CD8-positive, alpha-beta memory T cell (primary cell): ENCODE measurements at regions not wholly inside any gene's neighbourhood (a gene's known extent, or its start where the extent isn't known, plus 50 kb on each side); places are given as distances from the start of the nearest gene placed in this dataset.
A peak's percentile ranks its signal among the peaks of the same experiment; 100 is the strongest.

Source experiments
- CTCF ChIA-PET: fragments of 350-600 bp; sonication (Branson Sonifier 250); formaldehyde crosslinking; loops from one replicate; lab custom pipeline; 2021; ENCODE audit warnings: antibody characterized with exemption; lab: Charles Lee
- POLR2A ChIA-PET: fragments of 350-600 bp; sonication (Branson Sonifier 250); formaldehyde crosslinking; loops from one replicate; lab custom pipeline; 2021; ENCODE audit warnings: antibody characterized with exemption; lab: Charles Lee
- DNase-seq, 5 donors: peaks; one replicate each; pipeline versions ENCODE4 v3.0.0 to v3.0.0-alpha.2; 2020 to 2022; ENCODE audit warnings: mixed read lengths in 1 of 5
- H3K27ac ChIP-seq: one replicate; pipeline ENCODE4 v1.7.0; 2013; ENCODE audit warnings: low read depth, mild to moderate bottlenecking, low read length, moderate library complexity
- H3K27me3 ChIP-seq: 2 replicates; pipeline ENCODE4 v1.7.0; 2013; ENCODE audit warnings: low read length, mild to moderate bottlenecking; ENCODE audit not compliant: insufficient read depth, poor library complexity, severe bottlenecking
- H3K36me3 ChIP-seq: 2 replicates; pipeline ENCODE4 v1.7.0; 2013; ENCODE audit warnings: mild to moderate bottlenecking, low read length, moderate library complexity; ENCODE audit not compliant: insufficient read depth
- H3K4me1 ChIP-seq: 2 replicates; pipeline ENCODE4 v1.7.0; 2013; ENCODE audit warnings: mild to moderate bottlenecking, low read length, moderate library complexity; ENCODE audit not compliant: insufficient read depth
- H3K4me3 ChIP-seq: 2 replicates; pipeline ENCODE4 v1.7.0; 2013; ENCODE audit warnings: mild to moderate bottlenecking, low read length
- H3K9me3 ChIP-seq: 2 replicates; pipeline ENCODE4 v1.7.0; 2013; ENCODE audit warnings: mild to moderate bottlenecking, low read length
- H3K27ac Mint-ChIP-seq, 8 donors: one replicate each; pipeline ENCODE4 v1.8.0; 2020 to 2021; ENCODE audit warnings: mixed read lengths in 8 of 8, mild to moderate bottlenecking in 6 of 8, inconsistent platforms in 3 of 8, moderate library complexity in 3 of 8
- H3K27me3 Mint-ChIP-seq, 2 donors: one replicate each; pipeline ENCODE4 v1.8.0; 2020 to 2021; ENCODE audit warnings: mixed read lengths in 2 of 2, mild to moderate bottlenecking in 1 of 2, moderate library complexity in 1 of 2
- H3K36me3 Mint-ChIP-seq, 3 donors: one replicate each; pipeline ENCODE4 v1.8.0; 2020 to 2021; ENCODE audit warnings: mixed read lengths in 3 of 3, inconsistent platforms in 1 of 3, mild to moderate bottlenecking in 1 of 3
- H3K4me1 Mint-ChIP-seq, 3 donors: one replicate each; pipeline ENCODE4 v1.8.0; 2020 to 2021; ENCODE audit warnings: mixed read lengths in 3 of 3, inconsistent platforms in 1 of 3, mild to moderate bottlenecking in 1 of 3
- H3K4me3 Mint-ChIP-seq, 7 donors: one replicate each; pipeline ENCODE4 v1.8.0; 2020 to 2021; ENCODE audit warnings: mixed read lengths in 7 of 7, mild to moderate bottlenecking in 6 of 7, moderate library complexity in 4 of 7, inconsistent platforms in 2 of 7
- H3K9me3 Mint-ChIP-seq, 5 donors: one replicate each; pipeline ENCODE4 v1.8.0; 2020 to 2022; ENCODE audit warnings: mixed read lengths in 5 of 5, mild to moderate bottlenecking in 3 of 5, moderate library complexity in 2 of 5, inconsistent platforms in 1 of 5

- DNase-seq, result no peak
- H3K36me3 Mint-ChIP-seq, result no peaks in the 10 kb centered on the region
- Histone ChIP-seq H3K4me3 (no peak overlapping the region), H3K9me3 (no peaks in the 10 kb centered on the region), H3K4me1 (peaks cover 43% of the 10 kb centered on the region), H3K27ac (no peak overlapping the region), H3K36me3 (no peaks in the 10 kb centered on the region), H3K27me3 (no peaks in the 10 kb centered on the region)
- peak overlapping the region in 2 of 7 donors; percentile 13 to 40 for H3K4me3 Mint-ChIP-seq
- no peak overlapping the region for H3K27ac Mint-ChIP-seq
- peaks cover 0 to 3% of the 10 kb centered on the region in 2 donors for H3K27me3 Mint-ChIP-seq
- ChIA-PET CTCF (no interaction called here), POLR2A (no interaction called here)
- no peaks in the 10 kb centered on the region for H3K9me3 Mint-ChIP-seq
- peaks cover 44 to 54% (median 49%) of the 10 kb centered on the region in 3 donors for H3K4me1 Mint-ChIP-seq
Measured at GRCh38 chr3:30356866-30357753, 249.3 kb upstream of the TGFBR2 start.

DNA sequence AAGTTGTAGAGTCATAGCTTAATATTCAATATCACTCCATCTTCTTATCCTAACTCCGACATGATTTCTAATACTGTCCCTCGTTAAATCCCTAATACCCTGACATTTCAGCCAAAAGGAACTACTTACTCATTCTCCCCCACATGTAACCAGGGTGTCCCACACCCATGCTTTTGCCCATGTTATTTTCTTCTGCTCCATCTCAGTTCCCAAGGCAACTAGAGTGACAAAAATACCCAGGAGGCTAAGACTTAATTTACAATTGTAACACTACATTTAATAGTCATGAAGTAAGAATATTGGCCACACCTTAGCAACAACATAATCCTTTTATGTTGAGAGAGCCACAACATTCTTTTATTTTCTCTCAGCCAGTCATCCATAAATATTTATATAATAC lies 248.5 kb upstream of the TGFBR2 start:
- CTCF ChIA-PET, result no interaction called here

DNA sequence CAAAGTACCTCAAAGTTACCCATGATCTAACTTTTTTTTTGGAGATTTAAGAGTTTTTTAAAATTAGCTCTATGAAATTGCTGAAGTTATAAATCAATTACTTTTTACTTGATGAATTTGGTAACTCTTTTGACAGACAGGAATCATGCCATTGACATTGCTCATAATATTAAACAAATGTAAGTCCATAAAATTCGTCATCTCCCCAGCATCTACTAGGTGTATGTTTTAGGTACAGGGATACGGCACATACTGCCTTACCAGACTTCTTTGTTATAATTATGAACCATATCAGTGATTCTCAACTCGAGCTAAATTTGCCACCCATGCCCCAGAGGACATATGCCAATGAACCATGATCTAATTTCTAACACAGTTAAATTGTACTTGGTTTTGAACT lies 247.5 kb upstream of the TGFBR2 start:
- Mint-ChIP-seq H3K27ac (no peak overlapping the region), H3K4me3 (no peak overlapping the region), H3K27me3 (peaks cover 0 to 3% of the 10 kb centered on the region in 2 donors), H3K36me3 (peaks cover 0 to 2% (median 0%) of the 10 kb centered on the region in 3 donors), H3K9me3 (no peaks in the 10 kb centered on the region), H3K4me1 (peaks cover 30 to 36% (median 33%) of the 10 kb centered on the region in 3 donors)
- Histone ChIP-seq H3K9me3 (no peaks in the 10 kb centered on the region), H3K36me3 (no peaks in the 10 kb centered on the region), H3K27me3 (no peaks in the 10 kb centered on the region), H3K27ac (no peak overlapping the region), H3K4me3 (no peak overlapping the region), H3K4me1 (peaks cover 27% of the 10 kb centered on the region)
- no peak for DNase-seq
- ChIA-PET CTCF (no interaction called here), POLR2A (no interaction called here)

More for the DNA sequence above, 248.5 kb upstream of the TGFBR2 start:
- no peaks in the 10 kb centered on the region for H3K27me3 ChIP-seq
- H3K4me3 ChIP-seq, result no peak overlapping the region
- H3K4me1 ChIP-seq, result peaks cover 36% of the 10 kb centered on the region
- H3K9me3 Mint-ChIP-seq, result no peaks in the 10 kb centered on the region
- no peak overlapping the region for H3K4me3 Mint-ChIP-seq
- POLR2A ChIA-PET, result no interaction called here
- no peak overlapping the region for H3K27ac ChIP-seq
- H3K27me3 Mint-ChIP-seq, result peaks cover 0 to 3% of the 10 kb centered on the region in 2 donors
- H3K4me1 Mint-ChIP-seq, result peaks cover 38 to 46% (median 41%) of the 10 kb centered on the region in 3 donors
- H3K36me3 ChIP-seq, result no peaks in the 10 kb centered on the region
- no peaks in the 10 kb centered on the region for H3K9me3 ChIP-seq
- peaks cover 0 to 2% (median 0%) of the 10 kb centered on the region in 3 donors for H3K36me3 Mint-ChIP-seq
- H3K27ac Mint-ChIP-seq, result no peak overlapping the region
- DNase-seq, result no peak

DNA sequence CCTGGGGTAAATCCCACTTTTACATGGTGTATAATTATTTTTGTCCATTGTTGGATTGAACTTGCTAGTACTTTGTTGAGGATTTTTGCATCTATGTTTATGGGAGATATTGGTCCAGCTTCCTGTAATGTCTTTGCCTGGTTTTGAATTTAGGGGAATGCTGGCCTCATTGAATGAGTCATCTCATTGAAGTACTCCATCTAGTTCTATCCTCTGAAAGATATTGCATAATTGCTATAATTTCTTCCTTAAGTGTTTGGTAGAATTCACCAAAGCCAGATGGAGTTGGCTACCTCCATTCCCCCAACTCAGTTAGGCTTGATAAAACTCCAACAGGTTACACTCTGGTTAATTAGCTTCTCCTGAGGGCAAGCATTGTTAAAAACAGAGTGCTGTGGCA lies 237.4 kb upstream of the TGFBR2 start:
- no peak for DNase-seq
- H3K36me3 Mint-ChIP-seq, result peaks cover 0 to 19% (median 0%) of the 10 kb centered on the region in 3 donors
- no peaks in the 10 kb centered on the region for H3K9me3 ChIP-seq
- POLR2A ChIA-PET, result no interaction called here
- no peaks in the 10 kb centered on the region for H3K4me1 Mint-ChIP-seq
- H3K4me3 Mint-ChIP-seq, result no peak overlapping the region
- no peak overlapping the region for H3K27ac Mint-ChIP-seq
- peaks cover 0 to 2% of the 10 kb centered on the region in 2 donors for H3K27me3 Mint-ChIP-seq
- no peaks in the 10 kb centered on the region for H3K9me3 Mint-ChIP-seq
- no peaks in the 10 kb centered on the region for H3K36me3 ChIP-seq
- H3K4me1 ChIP-seq, result no peaks in the 10 kb centered on the region
- H3K27ac ChIP-seq, result no peak overlapping the region
- H3K27me3 ChIP-seq, result no peaks in the 10 kb centered on the region
- CTCF ChIA-PET, result no interaction called here
- H3K4me3 ChIP-seq, result no peak overlapping the region

DNA sequence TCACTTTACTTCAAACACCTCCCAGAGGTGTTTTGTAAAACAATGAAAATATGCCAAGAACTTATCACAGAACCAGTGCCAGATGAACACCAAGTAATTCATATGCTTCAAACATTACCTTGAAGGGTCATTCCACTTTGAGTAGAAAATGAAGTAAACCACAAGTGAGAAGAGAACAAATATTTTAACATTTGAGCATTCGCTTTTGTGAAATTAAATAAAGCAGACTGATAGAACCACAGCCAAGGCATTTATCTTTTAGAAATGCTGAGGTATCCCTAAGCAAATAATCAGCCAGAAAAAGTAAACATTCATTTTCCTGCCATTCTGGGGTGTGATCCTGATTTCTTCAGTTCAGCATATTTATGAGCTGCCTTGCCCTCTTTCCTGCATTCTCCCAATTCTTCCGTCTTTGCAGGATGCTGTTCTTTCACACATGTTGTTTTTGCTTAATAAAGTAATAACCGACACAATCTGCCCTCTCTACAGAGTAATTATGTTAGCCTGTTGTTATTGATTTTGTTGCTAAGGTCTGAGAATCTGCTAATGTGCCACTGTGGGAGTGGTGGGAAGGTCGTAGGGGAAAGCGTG lies 235.6 kb upstream of the TGFBR2 start:
- peaks cover 0 to 16% (median 0%) of the 10 kb centered on the region in 3 donors for H3K36me3 Mint-ChIP-seq
- no peaks in the 10 kb centered on the region for H3K36me3 ChIP-seq
- DNase-seq, result no peak
- no peak overlapping the region for H3K4me3 Mint-ChIP-seq
- ChIA-PET CTCF (no interaction called here), POLR2A (no interaction called here)
- no peak overlapping the region for H3K27ac ChIP-seq
- H3K27me3 ChIP-seq, result no peaks in the 10 kb centered on the region
- peaks cover 0 to 2% of the 10 kb centered on the region in 2 donors for H3K27me3 Mint-ChIP-seq
- H3K4me3 ChIP-seq, result no peak overlapping the region
- no peaks in the 10 kb centered on the region for H3K9me3 Mint-ChIP-seq
- no peaks in the 10 kb centered on the region for H3K9me3 ChIP-seq
- no peaks in the 10 kb centered on the region for H3K4me1 ChIP-seq
- no peaks in the 10 kb centered on the region for H3K4me1 Mint-ChIP-seq
- H3K27ac Mint-ChIP-seq, result no peak overlapping the region

GRCh38 chr3:30372837-30373236 lies 233.6 kb upstream of the TGFBR2 start:
- H3K27ac Mint-ChIP-seq, result no peak overlapping the region
- Histone ChIP-seq H3K27ac (no peak overlapping the region), H3K4me3 (no peak overlapping the region), H3K27me3 (no peaks in the 10 kb centered on the region), H3K4me1 (no peaks in the 10 kb centered on the region), H3K36me3 (no peaks in the 10 kb centered on the region), H3K9me3 (no peaks in the 10 kb centered on the region)
- H3K27me3 Mint-ChIP-seq, result peaks cover 0 to 2% of the 10 kb centered on the region in 2 donors
- no peak overlapping the region for H3K4me3 Mint-ChIP-seq
- ChIA-PET CTCF (no interaction called here), POLR2A (no interaction called here)
- H3K36me3 Mint-ChIP-seq, result peaks cover 0 to 10% (median 0%) of the 10 kb centered on the region in 3 donors
- H3K4me1 Mint-ChIP-seq, result no peaks in the 10 kb centered on the region
- DNase-seq, result no peak
- no peaks in the 10 kb centered on the region for H3K9me3 Mint-ChIP-seq

GRCh38 chr3:30384546-30385072 lies 221.8 kb upstream of the TGFBR2 start:
- Histone ChIP-seq H3K4me3 (no peak overlapping the region), H3K27me3 (no peaks in the 10 kb centered on the region), H3K27ac (no peak overlapping the region), H3K4me1 (no peaks in the 10 kb centered on the region), H3K9me3 (no peaks in the 10 kb centered on the region), H3K36me3 (no peaks in the 10 kb centered on the region)
- ChIA-PET POLR2A (no interaction called here), CTCF (no interaction called here)
- H3K4me1 Mint-ChIP-seq, result no peaks in the 10 kb centered on the region
- H3K27me3 Mint-ChIP-seq, result peaks cover 0 to 8% of the 10 kb centered on the region in 2 donors
- H3K36me3 Mint-ChIP-seq, result peaks cover 0 to 29% (median 1%) of the 10 kb centered on the region in 3 donors
- no peak for DNase-seq
- H3K9me3 Mint-ChIP-seq, result peaks cover 0 to 14% (median 8%) of the 10 kb centered on the region in 5 donors
- H3K4me3 Mint-ChIP-seq, result no peak overlapping the region
- peak overlapping the region in 2 of 8 donors; percentile 16 to 73 for H3K27ac Mint-ChIP-seq

GRCh38 chr3:30393079-30393478 lies 213.3 kb upstream of the TGFBR2 start:
- no peaks in the 10 kb centered on the region for H3K36me3 ChIP-seq
- H3K4me3 Mint-ChIP-seq, result no peak overlapping the region
- peaks cover 0 to 3% (median 0%) of the 10 kb centered on the region in 5 donors for H3K9me3 Mint-ChIP-seq
- no peak overlapping the region for H3K27ac ChIP-seq
- no peak overlapping the region for H3K4me3 ChIP-seq
- no peaks in the 10 kb centered on the region for H3K4me1 Mint-ChIP-seq
- POLR2A ChIA-PET, result no interaction called here
- H3K27ac Mint-ChIP-seq, result no peak overlapping the region
- no peak for DNase-seq
- CTCF ChIA-PET, result no interaction called here
- H3K27me3 ChIP-seq, result no peaks in the 10 kb centered on the region
- peaks cover 0 to 14% (median 2%) of the 10 kb centered on the region in 3 donors for H3K36me3 Mint-ChIP-seq
- no peaks in the 10 kb centered on the region for H3K4me1 ChIP-seq
- no peaks in the 10 kb centered on the region for H3K9me3 ChIP-seq
- H3K27me3 Mint-ChIP-seq, result peaks cover 3 to 5% of the 10 kb centered on the region in 2 donors
